ENCODE measurements at regions not wholly inside any gene's neighbourhood (a gene's known extent, or its start where the extent isn't known, plus 50 kb on each side); places are given as distances from the start of the nearest gene placed in this dataset.

DNA sequence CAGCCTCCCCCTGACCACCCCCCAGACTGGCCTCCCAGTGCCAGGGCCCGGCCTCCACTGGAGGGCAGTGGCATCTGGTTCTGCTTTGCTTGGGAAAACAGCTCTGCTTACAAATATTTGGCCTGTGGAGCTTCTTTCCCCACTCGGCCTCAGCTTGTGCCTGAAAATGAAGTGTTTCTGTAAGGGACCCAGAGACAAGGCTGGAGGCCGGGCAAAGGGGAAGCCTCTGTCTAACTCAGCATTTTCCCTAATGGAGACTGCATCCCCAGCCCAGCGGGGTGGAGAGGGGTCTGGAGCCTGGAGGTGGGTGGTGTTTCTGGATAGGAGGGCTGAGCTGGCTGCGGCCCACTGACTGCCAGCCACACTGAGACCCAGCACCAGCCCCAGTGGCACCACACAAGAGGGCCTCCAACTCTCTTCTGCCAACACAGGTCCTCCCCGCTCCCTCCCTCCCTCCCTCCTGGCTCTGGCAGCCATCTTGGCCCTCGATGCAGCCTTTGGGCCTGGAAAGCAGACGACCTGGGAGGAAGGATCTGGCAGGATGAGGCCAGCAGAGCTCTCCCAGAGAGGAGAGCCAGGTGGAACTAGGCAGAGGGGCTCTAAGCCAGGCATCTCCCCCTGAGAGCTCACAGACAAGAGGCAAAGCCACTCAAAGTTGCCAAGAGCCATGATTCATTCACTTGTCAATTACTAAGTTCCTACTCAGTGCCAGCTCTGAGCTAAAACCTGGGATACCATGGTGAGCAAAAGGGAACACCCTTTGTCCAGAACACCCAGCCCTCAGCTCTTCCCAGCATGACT, 77.1 kb upstream of the CD82 start:
- H3K36me3 ChIP-seq (ENCODE audit: insufficient read depth): no peaks in the 10 kb centered on the region
- DNase-seq (ENCODE audit: extremely low spot score): no peak
- no peaks in the 10 kb centered on the region for H3K4me1 ChIP-seq (ENCODE audit: insufficient read depth)
- H3K27ac ChIP-seq (ENCODE audit: low read depth): no peak overlapping the region
- H3K4me3 ChIP-seq (ENCODE audit: low read depth, low read length): no peak overlapping the region
- WGBS: 75% methylated on average over 8 of the region's 8 CpGs

DNA sequence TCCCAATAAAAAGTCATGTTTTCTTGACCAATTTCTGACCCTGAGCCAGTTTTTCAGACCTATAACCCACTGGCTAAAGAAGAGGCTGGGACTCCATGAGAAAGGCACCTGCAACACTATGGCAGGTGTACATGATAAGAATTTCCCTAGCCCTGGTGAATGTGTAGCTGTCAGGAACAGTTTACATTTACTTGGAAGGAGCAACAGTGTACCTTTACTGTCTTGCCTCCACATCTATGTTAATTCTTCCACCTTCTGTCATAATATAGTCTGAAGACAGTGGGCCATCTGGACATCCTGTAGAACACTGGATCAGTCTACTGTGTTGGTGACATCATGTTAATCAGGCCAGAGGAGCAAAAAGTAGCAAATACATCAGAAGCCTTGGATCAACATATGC, 72.1 kb upstream of the CD82 start:
- Histone ChIP-seq H3K4me1 (ENCODE audit: insufficient read depth) (no peaks in the 10 kb centered on the region), H3K36me3 (ENCODE audit: insufficient read depth) (no peaks in the 10 kb centered on the region), H3K4me3 (ENCODE audit: low read depth, low read length) (no peak overlapping the region), H3K27ac (ENCODE audit: low read depth) (no peak overlapping the region)
- DNase-seq (ENCODE audit: extremely low spot score): no peak

DNA sequence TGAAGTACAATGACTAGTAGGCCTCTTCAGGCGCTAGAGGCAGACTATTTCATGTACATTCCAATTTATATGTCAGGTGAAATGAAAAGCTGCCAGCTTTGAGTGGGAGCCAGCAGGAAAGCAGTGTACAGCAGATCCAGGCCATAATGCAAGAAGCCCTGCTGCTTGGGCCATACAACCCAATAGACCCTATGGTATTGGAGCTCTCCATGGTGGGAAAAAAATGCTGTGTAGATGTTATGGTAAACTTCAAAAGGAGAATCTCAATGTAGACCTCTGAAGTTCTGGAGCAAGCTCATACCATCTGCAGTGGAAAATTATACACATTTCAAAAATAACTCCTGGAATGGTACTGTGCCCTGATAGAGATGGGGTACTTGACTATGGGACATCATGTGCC, 71.5 kb upstream of the CD82 start:
- Histone ChIP-seq H3K4me1 (ENCODE audit: insufficient read depth) (no peaks in the 10 kb centered on the region), H3K36me3 (ENCODE audit: insufficient read depth) (no peaks in the 10 kb centered on the region), H3K4me3 (ENCODE audit: low read depth, low read length) (no peak overlapping the region), H3K27ac (ENCODE audit: low read depth) (no peak overlapping the region)
- WGBS: 98% methylated on average over 1 of the region's 1 CpG
- no peak for DNase-seq (ENCODE audit: extremely low spot score)

DNA sequence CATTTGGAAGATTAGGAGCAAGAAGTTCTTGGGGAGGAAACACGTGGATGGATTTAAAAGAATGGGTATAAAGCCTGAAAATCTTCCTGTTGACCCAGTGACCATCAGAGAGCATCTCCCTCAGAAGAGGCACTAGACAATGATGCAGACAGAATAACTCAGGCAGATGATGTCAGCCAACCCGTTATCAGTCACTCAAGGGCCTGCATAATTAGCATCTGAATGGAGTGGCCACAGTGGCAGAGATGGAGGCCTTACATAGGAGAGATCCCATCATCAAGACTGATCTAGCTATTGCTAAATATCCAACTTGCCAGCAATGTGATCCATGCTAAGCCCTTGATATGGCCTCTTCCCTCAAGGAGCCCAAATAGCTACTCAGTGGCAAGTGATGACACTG, 70.7 kb upstream of the CD82 start:
- Histone ChIP-seq H3K4me1 (ENCODE audit: insufficient read depth) (no peaks in the 10 kb centered on the region), H3K4me3 (ENCODE audit: low read depth, low read length) (no peak overlapping the region), H3K27ac (ENCODE audit: low read depth) (no peak overlapping the region), H3K36me3 (ENCODE audit: insufficient read depth) (no peaks in the 10 kb centered on the region)
- DNase-seq (ENCODE audit: extremely low spot score): no peak
- 85% methylated on average over 2 of the region's 2 CpGs for WGBS

GRCh38 chr11:44496391-44496790, 69.1 kb upstream of the CD82 start:
- Histone ChIP-seq H3K36me3 (ENCODE audit: insufficient read depth) (no peaks in the 10 kb centered on the region), H3K27ac (ENCODE audit: low read depth) (no peak overlapping the region), H3K4me3 (ENCODE audit: low read depth, low read length) (no peak overlapping the region), H3K4me1 (ENCODE audit: insufficient read depth) (no peaks in the 10 kb centered on the region)
- 83% methylated on average over 3 of the region's 3 CpGs for WGBS
- no peak for DNase-seq (ENCODE audit: extremely low spot score)

- 44% methylated on average over 4 of the region's 4 CpGs for WGBS
- H3K27ac ChIP-seq (ENCODE audit: low read depth): no peak overlapping the region
- H3K4me3 ChIP-seq (ENCODE audit: low read depth, low read length): no peak overlapping the region
- H3K4me1 ChIP-seq (ENCODE audit: insufficient read depth): no peaks in the 10 kb centered on the region
- H3K36me3 ChIP-seq (ENCODE audit: insufficient read depth): no peaks in the 10 kb centered on the region
- no peak for DNase-seq (ENCODE audit: extremely low spot score)
Measured at GRCh38 chr11:44498089-44498871, 67.2 kb upstream of the CD82 start.

GRCh38 chr11:44502506-44502905, 63.0 kb upstream of the CD82 start:
- 84% methylated on average over 6 of the region's 6 CpGs for WGBS

GRCh38 chr11:44505581-44506054, 59.8 kb upstream of the CD82 start:
- Histone ChIP-seq H3K36me3 (ENCODE audit: insufficient read depth) (no peaks in the 10 kb centered on the region), H3K4me3 (ENCODE audit: low read depth, low read length) (no peak overlapping the region), H3K27ac (ENCODE audit: low read depth) (no peak overlapping the region), H3K4me1 (ENCODE audit: insufficient read depth) (no peaks in the 10 kb centered on the region)
- DNase-seq (ENCODE audit: extremely low spot score): no peak
- WGBS: 84% methylated on average over 5 of the region's 5 CpGs

More at GRCh38 chr11:44502506-44502905, 63.0 kb upstream of the CD82 start:
- no peaks in the 10 kb centered on the region for H3K36me3 ChIP-seq (ENCODE audit: insufficient read depth)
- H3K27ac ChIP-seq (ENCODE audit: low read depth): no peak overlapping the region
- no peak for DNase-seq (ENCODE audit: extremely low spot score)
- no peak overlapping the region for H3K4me3 ChIP-seq (ENCODE audit: low read depth, low read length)
- H3K4me1 ChIP-seq (ENCODE audit: insufficient read depth): no peaks in the 10 kb centered on the region

DNA sequence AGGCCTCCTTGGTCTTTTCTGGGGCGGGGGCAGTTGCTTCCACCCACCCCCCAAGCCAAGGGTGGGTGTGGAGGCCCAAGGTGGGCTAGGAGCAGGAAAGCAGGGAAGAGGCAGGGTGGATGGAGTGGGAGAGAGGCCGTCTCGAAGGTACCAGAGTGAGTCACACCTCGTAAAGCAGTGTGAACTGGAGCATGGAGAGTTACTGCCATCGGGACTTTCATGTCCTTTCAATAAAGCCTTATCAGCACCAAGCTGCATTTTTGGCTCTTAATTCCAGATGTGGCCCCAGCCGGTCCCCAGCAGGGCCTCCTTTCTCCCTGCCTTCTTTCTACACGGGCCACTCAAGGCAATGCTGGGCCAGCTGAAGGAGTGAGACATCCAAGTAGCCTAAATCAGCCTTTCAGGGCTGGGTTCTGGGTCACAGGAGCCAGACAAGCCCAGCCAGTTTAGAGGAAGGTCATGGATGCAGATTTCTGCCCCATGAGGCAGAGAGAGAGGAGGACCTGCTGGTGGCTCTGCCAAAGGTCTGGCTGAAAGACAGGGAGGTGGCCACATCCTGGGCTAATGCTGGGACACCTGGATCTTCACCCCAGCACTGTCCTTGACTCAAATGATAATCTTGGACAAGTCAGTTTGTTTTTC, 59.0 kb upstream of the CD82 start:
- DNase-seq (ENCODE audit: extremely low spot score): no peak
- no peak overlapping the region for H3K27ac ChIP-seq (ENCODE audit: low read depth)
- no peak overlapping the region for H3K4me3 ChIP-seq (ENCODE audit: low read depth, low read length)
- WGBS: 54% methylated on average over 7 of the region's 7 CpGs
- H3K4me1 ChIP-seq (ENCODE audit: insufficient read depth): no peaks in the 10 kb centered on the region
- H3K36me3 ChIP-seq (ENCODE audit: insufficient read depth): no peaks in the 10 kb centered on the region

GRCh38 chr11:44507491-44507890, 58.0 kb upstream of the CD82 start:
- Histone ChIP-seq H3K4me1 (ENCODE audit: insufficient read depth) (no peaks in the 10 kb centered on the region), H3K36me3 (ENCODE audit: insufficient read depth) (no peaks in the 10 kb centered on the region), H3K4me3 (ENCODE audit: low read depth, low read length) (no peak overlapping the region), H3K27ac (ENCODE audit: low read depth) (no peak overlapping the region)
- 95% methylated on average over 3 of the region's 3 CpGs for WGBS
- DNase-seq (ENCODE audit: extremely low spot score): no peak

GRCh38 chr11:44507896-44508445, 57.5 kb upstream of the CD82 start:
- no peak for DNase-seq (ENCODE audit: extremely low spot score)
- Histone ChIP-seq H3K27ac (ENCODE audit: low read depth) (no peak overlapping the region), H3K4me1 (ENCODE audit: insufficient read depth) (no peaks in the 10 kb centered on the region), H3K4me3 (ENCODE audit: low read depth, low read length) (no peak overlapping the region), H3K36me3 (ENCODE audit: insufficient read depth) (no peaks in the 10 kb centered on the region)
- 94% methylated on average over 3 of the region's 3 CpGs for whole genome bisulfite sequencing

DNA sequence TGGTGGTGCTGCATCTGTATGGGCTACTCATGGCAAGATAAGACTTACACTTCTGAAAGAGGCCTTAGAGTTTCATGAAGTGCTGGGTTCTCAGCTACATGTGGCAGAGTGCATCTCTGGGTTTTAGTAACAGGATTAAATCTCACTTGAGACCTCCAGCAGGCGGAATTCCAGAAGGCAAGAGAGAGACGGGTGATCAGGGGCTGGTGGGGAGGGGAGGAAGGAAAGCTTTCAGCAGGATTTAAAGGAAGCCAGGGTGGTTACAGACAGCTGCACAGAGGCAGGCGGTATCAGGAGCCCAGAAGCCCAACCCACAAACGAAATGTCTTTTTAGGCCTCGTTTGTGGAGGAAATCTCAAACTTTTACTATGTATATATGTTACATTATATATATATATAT, 56.2 kb upstream of the CD82 start:
- DNase-seq (ENCODE audit: extremely low spot score): no peak
- no peak overlapping the region for H3K27ac ChIP-seq (ENCODE audit: low read depth)
- 52% methylated on average over 5 of the region's 5 CpGs for WGBS
- no peaks in the 10 kb centered on the region for H3K4me1 ChIP-seq (ENCODE audit: insufficient read depth)
- no peaks in the 10 kb centered on the region for H3K36me3 ChIP-seq (ENCODE audit: insufficient read depth)
- H3K4me3 ChIP-seq (ENCODE audit: low read depth, low read length): no peak overlapping the region

DNA sequence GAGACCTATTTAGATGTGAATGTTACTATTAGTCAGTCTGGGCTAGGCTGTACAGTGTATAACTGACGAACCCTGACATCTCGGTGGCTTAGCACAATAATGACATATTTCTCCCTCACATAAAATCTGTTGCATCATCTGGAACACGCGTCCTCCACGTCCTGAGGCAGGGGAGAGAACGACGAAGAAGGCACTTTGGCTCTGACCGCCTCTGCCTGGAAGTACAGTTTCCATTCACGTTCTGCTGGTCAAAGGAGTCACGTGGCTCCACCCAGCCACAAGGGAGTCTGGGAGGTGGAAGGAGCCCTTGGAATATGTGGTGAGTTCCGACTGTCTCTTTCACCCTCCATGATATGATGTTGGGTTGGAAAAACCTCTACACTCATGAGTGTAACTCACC, 55.1 kb upstream of the CD82 start:
- no peak for DNase-seq (ENCODE audit: extremely low spot score)
- Histone ChIP-seq H3K4me1 (ENCODE audit: insufficient read depth) (no peaks in the 10 kb centered on the region), H3K4me3 (ENCODE audit: low read depth, low read length) (no peak overlapping the region), H3K36me3 (ENCODE audit: insufficient read depth) (no peaks in the 10 kb centered on the region), H3K27ac (ENCODE audit: low read depth) (no peak overlapping the region)
- WGBS: 82% methylated on average over 11 of the region's 11 CpGs
